ENCODE measurements at regions not wholly inside any gene's neighbourhood (a gene's known extent, or its start where the extent isn't known, plus 50 kb on each side); places are given as distances from the start of the nearest gene placed in this dataset.
A peak's percentile ranks its signal among the peaks of the same experiment; 100 is the strongest.
"Not testable (repeated sequence)": the region's sequence is repeated elsewhere in the genome, so short reads cannot be mapped to it uniquely, and the experiment has no call there.

- Mint-ChIP-seq H3K36me3 (no peaks in the 10 kb centered on the region), H3K4me1 (peaks cover 8% of the 10 kb centered on the region), H3K27me3 (no peaks in the 10 kb centered on the region), H3K27ac (no peak overlapping the region), H3K4me3 (no peak overlapping the region), H3K9me3 (no peaks in the 10 kb centered on the region)
- peak; percentile 22 for ATAC-seq
Observed at GRCh38 chr1:182259229-182259872, 132.2 kb downstream of the GLUL start.

GRCh38 chr1:182257369-182258063 lies 134.1 kb downstream of the GLUL start:
- no peak for ATAC-seq
- Mint-ChIP-seq H3K4me3 (no peak overlapping the region), H3K36me3 (no peaks in the 10 kb centered on the region), H3K27me3 (no peaks in the 10 kb centered on the region), H3K27ac (no peak overlapping the region), H3K9me3 (no peaks in the 10 kb centered on the region), H3K4me1 (peaks cover 8% of the 10 kb centered on the region)

DNA sequence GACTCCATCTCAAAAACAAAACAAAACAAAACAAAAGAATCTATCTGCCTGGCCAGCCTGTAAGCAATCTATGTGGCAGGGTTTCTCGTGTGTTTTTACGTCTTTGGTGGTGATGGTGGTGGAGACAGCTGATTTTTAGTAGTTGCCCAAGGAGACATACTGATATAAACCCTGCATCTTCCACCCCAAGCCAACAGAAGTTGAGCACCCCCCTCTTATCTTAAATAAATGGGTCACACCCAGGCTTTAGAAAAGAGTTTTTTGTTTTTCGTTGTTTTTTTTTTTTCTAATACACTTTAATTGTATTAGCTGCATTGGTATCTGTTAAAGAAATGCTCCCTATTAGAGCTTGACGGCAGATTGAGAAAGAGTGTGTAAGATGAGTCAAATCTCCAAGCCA lies 134.7 kb downstream of the GLUL start:
- Mint-ChIP-seq H3K27me3 (no peaks in the 10 kb centered on the region), H3K4me1 (peaks cover 8% of the 10 kb centered on the region), H3K9me3 (no peaks in the 10 kb centered on the region), H3K27ac (no peak overlapping the region), H3K4me3 (no peak overlapping the region), H3K36me3 (no peaks in the 10 kb centered on the region)
- no peak for ATAC-seq

DNA sequence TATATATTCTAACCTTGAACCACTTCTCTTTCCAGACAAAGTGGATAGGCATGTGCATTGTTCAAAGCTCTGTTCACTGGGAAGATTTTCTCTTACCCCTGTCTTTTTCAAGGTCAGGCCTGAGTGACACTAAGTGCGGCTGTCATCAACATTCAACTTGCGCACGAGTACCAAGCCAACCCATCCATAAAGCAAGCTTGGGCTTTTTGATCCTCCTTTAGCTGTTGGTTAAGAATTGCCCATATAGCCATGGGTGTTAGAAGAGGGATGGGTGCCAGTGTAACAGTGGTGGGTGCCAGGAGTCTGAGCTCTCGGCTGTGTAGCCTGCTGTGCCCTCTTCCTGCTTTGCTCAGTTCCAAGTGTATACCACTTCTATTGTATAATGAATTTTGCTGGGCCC lies 136.1 kb downstream of the GLUL start:
- Mint-ChIP-seq H3K4me1 (peaks cover 8% of the 10 kb centered on the region), H3K27ac (no peak overlapping the region), H3K36me3 (no peaks in the 10 kb centered on the region), H3K4me3 (no peak overlapping the region), H3K27me3 (no peaks in the 10 kb centered on the region), H3K9me3 (no peaks in the 10 kb centered on the region)
- no peak for ATAC-seq

DNA sequence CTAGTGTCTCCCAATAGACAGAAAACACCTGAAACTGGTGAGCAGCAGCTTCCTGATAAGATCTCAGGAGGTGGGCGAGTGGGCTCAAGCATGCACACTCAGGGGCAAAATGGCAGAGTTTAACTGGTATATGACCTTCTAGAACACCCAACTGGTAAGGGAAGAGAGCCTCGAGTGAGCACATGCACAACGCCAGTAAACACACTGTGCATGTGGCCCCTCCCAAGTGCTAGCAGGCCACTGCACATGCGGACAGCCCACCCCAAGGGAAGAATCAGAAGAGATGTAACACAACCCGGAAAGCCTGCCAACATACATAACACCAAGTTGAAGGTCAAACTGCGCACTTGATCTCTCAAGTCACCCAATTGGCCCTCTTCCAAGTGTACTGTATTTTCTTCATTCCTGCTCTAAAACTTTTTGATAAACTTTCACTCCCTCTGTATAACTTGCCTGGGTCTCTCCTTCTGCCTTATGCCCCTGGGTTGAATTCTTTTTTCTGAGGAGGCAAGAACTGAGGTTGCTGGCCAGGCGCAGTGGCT lies 138.2 kb downstream of the GLUL start:
- no peaks in the 10 kb centered on the region for H3K36me3 Mint-ChIP-seq
- H3K27me3 Mint-ChIP-seq, result no peaks in the 10 kb centered on the region
- H3K27ac Mint-ChIP-seq, result no peak overlapping the region

GRCh38 chr1:182251561-182251960 lies 140.0 kb downstream of the GLUL start:
- no peaks in the 10 kb centered on the region for H3K9me3 Mint-ChIP-seq
- H3K4me1 Mint-ChIP-seq, result no peaks in the 10 kb centered on the region
- no peak for ATAC-seq

More for the DNA sequence above, 138.2 kb downstream of the GLUL start:
- Mint-ChIP-seq H3K9me3 (no peaks in the 10 kb centered on the region), H3K4me1 (no peaks in the 10 kb centered on the region), H3K4me3 (no peak overlapping the region)
- no peak for ATAC-seq

DNA sequence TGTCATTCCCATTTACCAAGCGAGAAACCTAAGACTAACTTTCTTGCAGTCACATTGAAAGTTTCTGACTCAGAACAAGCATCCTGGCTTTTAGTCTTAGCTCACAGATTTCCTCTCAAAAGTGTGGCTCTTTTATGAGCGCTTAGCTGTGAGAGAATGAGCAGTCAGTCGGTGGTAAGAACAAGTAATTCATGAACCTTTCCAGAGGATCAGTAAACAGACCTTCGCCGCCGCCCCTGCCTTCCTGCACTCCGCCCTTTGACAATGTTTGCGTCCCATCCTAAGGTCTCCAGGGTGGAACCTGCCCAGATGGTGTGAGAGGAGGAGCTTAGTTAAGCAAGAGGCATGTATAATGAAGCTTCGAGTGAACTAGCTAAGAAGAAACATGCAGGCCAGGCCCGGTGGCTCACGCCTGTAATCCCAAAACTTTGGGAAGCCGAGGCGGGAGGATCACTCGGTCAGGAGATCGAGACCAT lies 142.4 kb downstream of the GLUL start:
- no peaks in the 10 kb centered on the region for H3K4me1 Mint-ChIP-seq
- no peak overlapping the region for H3K27ac Mint-ChIP-seq
- no peak overlapping the region for H3K4me3 Mint-ChIP-seq
- H3K36me3 Mint-ChIP-seq, result no peaks in the 10 kb centered on the region
- ATAC-seq, result peak; percentile 60
- no peaks in the 10 kb centered on the region for H3K9me3 Mint-ChIP-seq
- peaks cover 32% of the 10 kb centered on the region for H3K27me3 Mint-ChIP-seq

More at GRCh38 chr1:182251561-182251960, 140.0 kb downstream of the GLUL start:
- Mint-ChIP-seq H3K27me3 (peaks cover 12% of the 10 kb centered on the region), H3K4me3 (no peak overlapping the region), H3K27ac (no peak overlapping the region), H3K36me3 (no peaks in the 10 kb centered on the region)

DNA sequence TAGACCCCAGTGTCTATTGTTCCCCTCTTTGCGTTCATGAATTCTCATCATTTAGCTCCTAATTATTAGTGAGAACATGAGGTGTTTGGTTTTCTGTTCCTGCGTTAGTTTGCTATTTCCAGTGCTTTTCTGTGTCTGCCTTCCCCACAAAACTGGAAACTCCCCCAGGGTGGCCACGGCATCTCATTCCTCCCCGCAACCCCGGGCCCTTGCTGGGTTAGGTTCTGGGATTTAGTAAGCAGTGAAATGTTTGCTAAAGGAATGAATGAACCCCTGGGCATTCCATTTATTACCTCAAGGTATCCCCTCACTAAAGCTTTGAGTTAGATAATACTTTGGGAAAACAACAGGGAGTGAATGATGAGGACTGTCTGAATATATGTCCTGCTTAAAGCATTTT lies 142.9 kb downstream of the GLUL start:
- H3K4me1 Mint-ChIP-seq, result no peaks in the 10 kb centered on the region
- no peak for ATAC-seq
- H3K27me3 Mint-ChIP-seq, result peaks cover 36% of the 10 kb centered on the region
- no peak overlapping the region for H3K27ac Mint-ChIP-seq
- no peak overlapping the region for H3K4me3 Mint-ChIP-seq
- no peaks in the 10 kb centered on the region for H3K36me3 Mint-ChIP-seq
- H3K9me3 Mint-ChIP-seq, result no peaks in the 10 kb centered on the region

DNA sequence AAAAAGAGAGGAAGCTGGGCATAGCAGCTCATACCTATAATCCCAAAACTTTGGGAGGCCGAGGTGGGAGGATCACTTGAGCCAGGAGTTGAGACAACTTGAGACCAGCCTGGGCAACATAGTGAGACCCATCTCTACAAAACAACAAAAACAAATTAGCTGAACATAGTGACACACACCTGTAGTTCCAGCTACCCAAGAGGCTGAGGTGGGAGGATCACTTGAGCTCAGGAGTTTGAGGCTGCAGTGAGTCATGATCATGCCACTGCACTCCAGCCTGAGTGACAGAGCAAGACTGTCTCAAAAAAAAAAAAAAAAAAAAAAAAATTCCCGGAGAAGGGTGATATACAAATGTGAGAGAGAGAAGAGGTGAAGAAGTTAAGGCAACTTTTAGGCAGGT lies 143.8 kb downstream of the GLUL start:
- not testable (repeated sequence) for H3K36me3 Mint-ChIP-seq, H3K4me1 Mint-ChIP-seq, H3K9me3 Mint-ChIP-seq, H3K4me3 Mint-ChIP-seq, H3K27ac Mint-ChIP-seq, ATAC-seq
- H3K27me3 Mint-ChIP-seq, result peaks cover 36% of the 10 kb centered on the region

- H3K4me1 Mint-ChIP-seq, result no peaks in the 10 kb centered on the region
- H3K4me3 Mint-ChIP-seq, result no peak overlapping the region
- no peaks in the 10 kb centered on the region for H3K9me3 Mint-ChIP-seq
Observed at GRCh38 chr1:182246783-182247182, 144.8 kb downstream of the GLUL start.

GRCh38 chr1:182245040-182245439 lies 146.6 kb downstream of the GLUL start:
- H3K36me3 Mint-ChIP-seq, result no peaks in the 10 kb centered on the region
- no peak overlapping the region for H3K4me3 Mint-ChIP-seq
- no peaks in the 10 kb centered on the region for H3K4me1 Mint-ChIP-seq
- ATAC-seq, result no peak
- H3K9me3 Mint-ChIP-seq, result no peaks in the 10 kb centered on the region
- H3K27me3 Mint-ChIP-seq, result peaks cover 46% of the 10 kb centered on the region
- no peak overlapping the region for H3K27ac Mint-ChIP-seq

More at GRCh38 chr1:182246783-182247182, 144.8 kb downstream of the GLUL start:
- ATAC-seq, result no peak
- Mint-ChIP-seq H3K36me3 (no peaks in the 10 kb centered on the region), H3K27me3 (peaks cover 46% of the 10 kb centered on the region), H3K27ac (no peak overlapping the region)

GRCh38 chr1:182244451-182244850 lies 147.1 kb downstream of the GLUL start:
- no peaks in the 10 kb centered on the region for H3K9me3 Mint-ChIP-seq
- no peaks in the 10 kb centered on the region for H3K36me3 Mint-ChIP-seq
- no peaks in the 10 kb centered on the region for H3K4me1 Mint-ChIP-seq
- no peak overlapping the region for H3K4me3 Mint-ChIP-seq
- no peak for ATAC-seq
- no peak overlapping the region for H3K27ac Mint-ChIP-seq
- H3K27me3 Mint-ChIP-seq, result peaks cover 46% of the 10 kb centered on the region

DNA sequence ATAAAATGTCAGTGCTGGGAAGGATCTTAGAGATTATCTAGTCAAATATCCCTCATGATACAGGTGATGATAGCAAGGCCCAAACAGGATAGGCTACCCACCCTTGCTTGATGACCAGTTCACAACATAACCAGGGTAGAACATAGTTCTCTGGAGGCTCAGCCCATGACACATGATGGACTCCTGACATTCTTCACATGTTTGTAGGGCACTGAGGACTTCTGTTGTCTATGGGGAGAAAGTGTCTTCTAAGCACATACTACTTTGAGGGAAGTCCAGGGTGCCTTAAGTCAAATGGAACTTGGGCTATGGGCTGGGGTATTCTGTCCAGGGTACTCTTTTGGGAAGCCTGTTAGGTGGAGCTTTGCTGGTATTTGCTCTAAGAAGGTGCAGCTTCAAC lies 148.9 kb downstream of the GLUL start:
- Mint-ChIP-seq H3K36me3 (no peaks in the 10 kb centered on the region), H3K9me3 (no peaks in the 10 kb centered on the region), H3K4me1 (no peaks in the 10 kb centered on the region), H3K27me3 (peaks cover 42% of the 10 kb centered on the region), H3K4me3 (no peak overlapping the region), H3K27ac (no peak overlapping the region)
- no peak for ATAC-seq

GRCh38 chr1:182240085-182240484 lies 151.5 kb downstream of the GLUL start:
- ATAC-seq, result no peak
- peaks cover 22% of the 10 kb centered on the region for H3K27me3 Mint-ChIP-seq
- H3K27ac Mint-ChIP-seq, result no peak overlapping the region
- no peak overlapping the region for H3K4me3 Mint-ChIP-seq
- no peaks in the 10 kb centered on the region for H3K36me3 Mint-ChIP-seq
- no peaks in the 10 kb centered on the region for H3K4me1 Mint-ChIP-seq
- H3K9me3 Mint-ChIP-seq, result no peaks in the 10 kb centered on the region

GRCh38 chr1:182238421-182238820 lies 153.2 kb downstream of the GLUL start:
- Mint-ChIP-seq H3K27ac (no peak overlapping the region), H3K4me3 (no peak overlapping the region), H3K4me1 (no peaks in the 10 kb centered on the region), H3K27me3 (peaks cover 9% of the 10 kb centered on the region), H3K36me3 (no peaks in the 10 kb centered on the region), H3K9me3 (no peaks in the 10 kb centered on the region)
- ATAC-seq, result no peak

GRCh38 chr1:182237329-182237728 lies 154.3 kb downstream of the GLUL start:
- ATAC-seq, result no peak
- Mint-ChIP-seq H3K36me3 (no peaks in the 10 kb centered on the region), H3K4me3 (no peak overlapping the region), H3K9me3 (no peaks in the 10 kb centered on the region), H3K27ac (no peak overlapping the region), H3K27me3 (peaks cover 5% of the 10 kb centered on the region), H3K4me1 (no peaks in the 10 kb centered on the region)
